ENCODE measurements at regions not wholly inside any gene's neighbourhood (a gene's known extent, or its start where the extent isn't known, plus 50 kb on each side); places are given as distances from the start of the nearest gene placed in this dataset.
"Not testable (repeated sequence)": the region's sequence is repeated elsewhere in the genome, so short reads cannot be mapped to it uniquely, and the experiment has no call there.

DNA sequence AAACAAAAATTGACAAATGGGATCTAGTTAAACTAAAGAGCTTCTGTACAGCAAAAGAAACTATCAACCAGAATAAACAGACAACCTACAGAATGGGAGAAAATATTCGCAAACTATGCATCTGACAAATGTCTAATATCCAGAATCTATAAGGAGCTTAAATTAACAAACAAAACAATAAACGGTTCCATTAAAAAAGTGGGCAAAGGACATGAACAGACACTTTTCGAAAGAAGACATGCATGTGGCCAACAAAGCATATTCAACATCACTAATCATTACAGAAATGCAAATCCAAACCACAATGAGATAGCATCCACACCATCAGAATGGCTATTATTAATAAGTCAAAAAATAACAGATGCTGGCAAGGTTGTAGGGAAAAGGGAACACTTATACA is 50.5 kb upstream of the MED13L start:
- H3K4me3 ChIP-seq; H3K27me3 ChIP-seq; H3K4me1 ChIP-seq; DNase-seq (ENCODE audit: low spot score in 2 of 2); intact Hi-C loops (cut with DNase I; ENCODE audit: low total_unique reads); H3K27ac ChIP-seq; H3K36me3 ChIP-seq; H3K9me3 ChIP-seq: not testable (repeated sequence)

DNA sequence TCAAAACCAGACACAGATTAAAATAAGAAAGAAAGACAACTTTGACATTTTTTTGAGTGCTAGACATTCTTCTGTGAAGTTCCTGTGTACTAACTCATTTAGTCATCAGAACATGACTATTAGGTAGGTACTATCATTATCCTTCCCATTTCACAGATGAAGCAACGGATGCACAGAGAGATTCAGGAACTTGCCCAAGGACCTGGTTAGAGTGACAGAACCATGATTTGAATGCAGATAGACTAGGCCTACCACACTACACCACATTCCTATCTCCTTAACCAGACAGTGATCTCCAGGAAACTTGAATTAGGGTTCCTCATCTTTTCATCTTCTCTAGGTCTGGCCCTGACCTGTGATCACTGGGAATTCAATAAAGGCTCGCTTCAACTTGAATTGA is 54.4 kb upstream of the MED13L start:
- intact Hi-C loops (cut with DNase I; ENCODE audit: low total_unique reads), result no loop called here
- Histone ChIP-seq H3K27ac (no peak overlapping the region), H3K36me3 (no peaks in the 10 kb centered on the region), H3K9me3 (no peaks in the 10 kb centered on the region), H3K4me3 (no peak overlapping the region), H3K4me1 (no peaks in the 10 kb centered on the region), H3K27me3 (no peaks in the 10 kb centered on the region)
- DNase-seq (ENCODE audit: low spot score in 2 of 2), result no peak
- TF ChIP-seq POLR2A (IDR thresholded peaks at IDR 0.05), result no peak
- TF ChIP-seq, protein P1, sequence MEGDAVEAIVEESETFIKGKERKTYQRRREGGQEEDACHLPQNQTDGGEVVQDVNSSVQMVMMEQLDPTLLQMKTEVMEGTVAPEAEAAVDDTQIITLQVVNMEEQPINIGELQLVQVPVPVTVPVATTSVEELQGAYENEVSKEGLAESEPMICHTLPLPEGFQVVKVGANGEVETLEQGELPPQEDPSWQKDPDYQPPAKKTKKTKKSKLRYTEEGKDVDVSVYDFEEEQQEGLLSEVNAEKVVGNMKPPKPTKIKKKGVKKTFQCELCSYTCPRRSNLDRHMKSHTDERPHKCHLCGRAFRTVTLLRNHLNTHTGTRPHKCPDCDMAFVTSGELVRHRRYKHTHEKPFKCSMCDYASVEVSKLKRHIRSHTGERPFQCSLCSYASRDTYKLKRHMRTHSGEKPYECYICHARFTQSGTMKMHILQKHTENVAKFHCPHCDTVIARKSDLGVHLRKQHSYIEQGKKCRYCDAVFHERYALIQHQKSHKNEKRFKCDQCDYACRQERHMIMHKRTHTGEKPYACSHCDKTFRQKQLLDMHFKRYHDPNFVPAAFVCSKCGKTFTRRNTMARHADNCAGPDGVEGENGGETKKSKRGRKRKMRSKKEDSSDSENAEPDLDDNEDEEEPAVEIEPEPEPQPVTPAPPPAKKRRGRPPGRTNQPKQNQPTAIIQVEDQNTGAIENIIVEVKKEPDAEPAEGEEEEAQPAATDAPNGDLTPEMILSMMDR (IDR thresholded peaks at IDR 0.05), result no peak
- TF ChIP-seq POLR2AphosphoS5 (IDR thresholded peaks at IDR 0.05), result no peak

DNA sequence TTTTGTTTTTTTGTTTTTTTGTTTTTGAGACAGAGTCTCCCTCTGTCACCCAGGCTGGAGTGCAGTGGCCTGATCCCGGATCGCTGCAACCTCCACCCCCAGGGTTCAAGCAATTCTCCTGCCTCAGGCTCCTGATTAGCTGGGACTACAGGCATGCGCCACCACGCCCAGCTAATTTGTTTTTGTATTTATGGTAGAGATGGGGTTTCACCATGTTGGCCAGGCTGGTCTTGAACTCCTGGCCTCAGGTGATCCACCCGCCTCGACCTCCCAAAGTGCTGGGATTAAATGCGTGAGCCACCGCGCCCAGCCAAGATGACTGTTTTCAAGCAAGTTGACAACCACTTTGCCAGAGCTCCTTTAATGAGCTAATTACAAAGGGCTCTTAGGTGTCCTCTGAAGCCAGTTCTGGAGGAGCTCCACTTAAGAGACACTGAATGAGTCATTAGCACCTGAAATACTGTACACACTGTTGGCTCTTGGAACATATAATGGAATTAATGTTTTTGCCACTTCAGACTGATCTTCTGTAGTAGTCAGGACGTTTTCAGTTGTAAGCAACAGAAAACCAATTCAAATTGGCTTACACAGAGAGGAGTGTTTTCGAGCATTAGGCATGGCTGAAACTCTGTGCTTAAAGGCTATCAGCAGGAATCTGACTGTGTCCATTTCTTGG is 55.4 kb upstream of the MED13L start:
- no peaks in the 10 kb centered on the region for H3K9me3 ChIP-seq
- H3K4me1 ChIP-seq, result no peaks in the 10 kb centered on the region
- no peaks in the 10 kb centered on the region for H3K27me3 ChIP-seq
- no peak for DNase-seq (ENCODE audit: low spot score in 2 of 2)
- TF ChIP-seq, protein P1 (IDR thresholded peaks at IDR 0.05), result no peak
- no peak for TF ChIP-seq POLR2AphosphoS5 (IDR thresholded peaks at IDR 0.05)
- no peak for TF ChIP-seq POLR2A (IDR thresholded peaks at IDR 0.05)
- H3K4me3 ChIP-seq, result no peak overlapping the region
- intact Hi-C loops (cut with DNase I; ENCODE audit: low total_unique reads), result no loop called here
- no peaks in the 10 kb centered on the region for H3K36me3 ChIP-seq
- H3K27ac ChIP-seq, result no peak overlapping the region

DNA sequence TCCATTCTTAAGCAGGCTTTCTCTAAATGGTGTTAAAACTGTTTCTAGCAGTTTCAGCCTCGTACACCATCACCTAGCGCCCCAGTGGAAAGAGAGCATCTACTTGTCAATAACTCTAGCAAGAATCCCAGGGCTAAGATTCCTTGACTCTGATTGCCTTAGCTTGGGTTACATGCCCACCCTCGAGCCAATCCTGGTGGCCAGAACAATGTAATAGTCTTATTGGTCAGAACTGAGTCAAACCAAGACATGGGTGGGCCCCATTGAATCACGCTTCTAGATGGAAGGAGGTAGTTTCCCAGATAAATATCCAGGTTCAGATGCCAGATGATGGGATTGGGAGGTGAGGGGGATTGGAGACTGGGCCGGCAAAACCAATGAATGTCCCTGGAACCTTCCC is 55.9 kb upstream of the MED13L start:
- H3K27ac ChIP-seq, result peak overlapping the region in 1 of 2 donors; percentile 25
- TF ChIP-seq, protein P1 (IDR thresholded peaks at IDR 0.05), result no peak
- TF ChIP-seq POLR2AphosphoS5 (IDR thresholded peaks at IDR 0.05) (no peak), POLR2A (IDR thresholded peaks at IDR 0.05) (no peak)
- intact Hi-C loops (cut with DNase I; ENCODE audit: low total_unique reads), result no loop called here
- H3K4me3 ChIP-seq, result no peak overlapping the region
- no peak for DNase-seq (ENCODE audit: low spot score in 2 of 2)
- no peaks in the 10 kb centered on the region for H3K36me3 ChIP-seq
- no peaks in the 10 kb centered on the region for H3K27me3 ChIP-seq
- no peaks in the 10 kb centered on the region for H3K9me3 ChIP-seq
- no peaks in the 10 kb centered on the region for H3K4me1 ChIP-seq

DNA sequence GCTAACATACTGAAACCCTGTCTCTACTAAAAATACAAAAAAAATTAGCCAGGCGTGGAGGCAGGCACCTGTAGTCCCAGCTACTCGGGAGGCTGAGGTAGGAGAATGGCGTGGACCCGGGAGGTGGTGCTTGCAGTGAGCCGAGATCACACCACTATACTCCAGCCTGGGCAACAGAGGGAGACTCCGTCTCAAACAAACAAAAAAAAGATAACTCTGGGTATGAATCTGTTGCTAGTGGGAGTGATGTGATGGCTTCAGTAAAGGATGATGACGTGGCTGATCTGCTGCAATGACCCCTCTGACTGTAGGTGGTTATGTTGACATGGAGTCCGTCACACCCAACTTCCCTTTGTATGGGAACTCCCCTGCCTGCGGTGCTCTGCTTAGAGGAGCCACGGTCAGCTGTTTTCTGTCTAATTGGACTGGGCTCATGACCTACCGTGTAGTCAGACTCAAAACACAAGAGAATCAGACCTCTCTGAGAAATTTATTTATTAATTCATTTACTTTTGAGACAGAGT is 59.1 kb upstream of the MED13L start:
- H3K27ac ChIP-seq, result no peak overlapping the region
- H3K9me3 ChIP-seq, result no peaks in the 10 kb centered on the region
- H3K27me3 ChIP-seq, result no peaks in the 10 kb centered on the region
- no peak for TF ChIP-seq POLR2A (IDR thresholded peaks at IDR 0.05)
- no peak for TF ChIP-seq POLR2AphosphoS5 (IDR thresholded peaks at IDR 0.05)
- TF ChIP-seq, protein P1 (IDR thresholded peaks at IDR 0.05), result no peak
- H3K36me3 ChIP-seq, result no peaks in the 10 kb centered on the region
- no peak for DNase-seq (ENCODE audit: low spot score in 2 of 2)
- intact Hi-C loops (cut with DNase I; ENCODE audit: low total_unique reads), result no loop called here
- H3K4me3 ChIP-seq, result no peak overlapping the region
- H3K4me1 ChIP-seq, result no peaks in the 10 kb centered on the region

Measured in breast epithelium (tissue), 4 donors.